ENCODE measurements at regions not wholly inside any gene's neighbourhood (a gene's known extent, or its start where the extent isn't known, plus 50 kb on each side); places are given as distances from the start of the nearest gene placed in this dataset.

- TF ChIP-seq CTCF (optimal IDR thresholded peaks at IDR 0.05 in 1 of 3, IDR thresholded peaks at IDR 0.05 in 1 of 3, conservative IDR thresholded peaks at IDR 0.05 in 1 of 3; ENCODE audit: extremely low read depth in 1 of 3, insufficient read depth in 2 of 3, low read length in 3 of 3) (no peak), EZH2 (IDR thresholded peaks at IDR 0.05; ENCODE audit: low read length) (no peak)
- Histone ChIP-seq H3K9me1 (ENCODE audit: control insufficient read depth, extremely low read depth, insufficient read depth, low read length) (no peaks in the 10 kb centered on the region), H3K9me3 (ENCODE audit: control insufficient read depth, low read depth, low read length) (no peaks in the 10 kb centered on the region), H3K9ac (ENCODE audit: control insufficient read depth, extremely low read depth, insufficient read depth, low read length) (no peak overlapping the region), H3K27ac (ENCODE audit: control insufficient read depth, insufficient read depth, low read length) (no peak overlapping the region), H3K27me3 (ENCODE audit: control insufficient read depth, extremely low read depth, insufficient read depth, low read length) (no peaks in the 10 kb centered on the region), H3K36me3 (ENCODE audit: control insufficient read depth in 2 of 2, extremely low read depth in 1 of 2, insufficient read depth in 2 of 2, low read length in 2 of 2) (no peaks in the 10 kb centered on the region), H4K20me1 (ENCODE audit: control insufficient read depth, extremely low read depth, insufficient read depth, low read length) (no peaks in the 10 kb centered on the region), H3K4me2 (ENCODE audit: control insufficient read depth, extremely low read depth, insufficient read depth, low read depth, low read length) (no peak overlapping the region), H2AFZ (ENCODE audit: control insufficient read depth, low read length) (no peak overlapping the region), H3K79me2 (ENCODE audit: control insufficient read depth, insufficient read depth, low read length) (no peaks in the 10 kb centered on the region), H3K4me1 (ENCODE audit: control insufficient read depth, extremely low read depth, insufficient read depth, low read length) (no peaks in the 10 kb centered on the region), H3K4me3 (ENCODE audit: control insufficient read depth in 2 of 3, extremely low read depth in 1 of 3, insufficient read depth in 2 of 3, low read depth in 1 of 3, low read length in 3 of 3) (no peak overlapping the region)
- DNase-seq (ENCODE audit: low read depth, low spot score) (no peak), FAIRE-seq (no peak)
- dilution Hi-C loops (cut with MboI; ENCODE audit: extremely low pct_ligation_motif_present, low sequenced_read_pairs), result no loop called here
Observed at GRCh38 chr5:117235786-117236185, 661.2 kb upstream of the SEMA6A start.

GRCh38 chr5:117230375-117230774 lies 655.8 kb upstream of the SEMA6A start:
- no peaks in the 10 kb centered on the region for H3K36me3 ChIP-seq (ENCODE audit: control insufficient read depth in 2 of 2, extremely low read depth in 1 of 2, insufficient read depth in 2 of 2, low read length in 2 of 2)
- no peak overlapping the region for H3K4me2 ChIP-seq (ENCODE audit: control insufficient read depth, extremely low read depth, insufficient read depth, low read depth, low read length)
- TF ChIP-seq CTCF (optimal IDR thresholded peaks at IDR 0.05 in 1 of 3, IDR thresholded peaks at IDR 0.05 in 1 of 3, conservative IDR thresholded peaks at IDR 0.05 in 1 of 3; ENCODE audit: extremely low read depth in 1 of 3, insufficient read depth in 2 of 3, low read length in 3 of 3), result no peak
- no peak for TF ChIP-seq EZH2 (IDR thresholded peaks at IDR 0.05; ENCODE audit: low read length)
- no peaks in the 10 kb centered on the region for H3K27me3 ChIP-seq (ENCODE audit: control insufficient read depth, extremely low read depth, insufficient read depth, low read length)
- H3K27ac ChIP-seq (ENCODE audit: control insufficient read depth, insufficient read depth, low read length), result no peak overlapping the region
- no peak overlapping the region for H3K4me3 ChIP-seq (ENCODE audit: control insufficient read depth in 2 of 3, extremely low read depth in 1 of 3, insufficient read depth in 2 of 3, low read depth in 1 of 3, low read length in 3 of 3)
- H3K4me1 ChIP-seq (ENCODE audit: control insufficient read depth, extremely low read depth, insufficient read depth, low read length), result no peaks in the 10 kb centered on the region
- no peaks in the 10 kb centered on the region for H3K9me3 ChIP-seq (ENCODE audit: control insufficient read depth, low read depth, low read length)
- H3K9ac ChIP-seq (ENCODE audit: control insufficient read depth, extremely low read depth, insufficient read depth, low read length), result no peak overlapping the region
- DNase-seq (ENCODE audit: low read depth, low spot score) (no peak), FAIRE-seq (no peak)
- dilution Hi-C loops (cut with MboI; ENCODE audit: extremely low pct_ligation_motif_present, low sequenced_read_pairs), result no loop called here
- H3K79me2 ChIP-seq (ENCODE audit: control insufficient read depth, insufficient read depth, low read length), result no peaks in the 10 kb centered on the region
- no peak overlapping the region for H2AFZ ChIP-seq (ENCODE audit: control insufficient read depth, low read length)
- no peaks in the 10 kb centered on the region for H4K20me1 ChIP-seq (ENCODE audit: control insufficient read depth, extremely low read depth, insufficient read depth, low read length)
- no peaks in the 10 kb centered on the region for H3K9me1 ChIP-seq (ENCODE audit: control insufficient read depth, extremely low read depth, insufficient read depth, low read length)

Data from keratinocyte (primary cell).